PC-3 (cell line): ENCODE measurements at regions not wholly inside any gene's neighbourhood (a gene's known extent, or its start where the extent isn't known, plus 50 kb on each side); places are given as distances from the start of the nearest gene placed in this dataset.

Experiments
- ATAC-seq: fragments of 200-7000 bp; cut with Tn5 transposase; 2 replicates; pipeline ENCODE4 v1.9.1; 2020; ENCODE audit warnings: mild to moderate bottlenecking, moderate library complexity
- BruUV-seq: library from RNA; stranded (reverse); fragments of 400-500 nt; replicated peaks from 2 replicates; lab custom pipeline; 2021; lab: Mats Ljungman, UMichigan
- CTCF ChIA-PET: fragments of 300-600 bp; sonication (Branson Sonifier 250); formaldehyde crosslinking; loops from one replicate; lab custom pipeline; 2022; ENCODE audit warnings: antibody characterized with exemption; lab: Charles Lee
- POLR2A ChIA-PET: fragments of 300-600 bp; sonication (Branson Sonifier 250); formaldehyde crosslinking; loops from one replicate; lab custom pipeline; 2022; ENCODE audit warnings: antibody characterized with exemption; ENCODE audit not compliant: unreplicated experiment; lab: Charles Lee
- DNase-seq: peaks from one replicate; pipeline ENCODE4 v3.0.0-alpha.2; 2015
- H2AFZ ChIP-seq: fragments of 300-600 bp; sonication (generic); 2 replicates; pipeline ENCODE4 v1.6.0; 2016; ENCODE audit warnings: antibody characterized with exemption, low read length
- H3F3A ChIP-seq: fragments of 300-600 bp; sonication (generic); one replicate; pipeline ENCODE4 v1.6.0; 2017; ENCODE audit warnings: antibody characterized with exemption, low read length, control low read depth, mild to moderate bottlenecking; ENCODE audit not compliant: unreplicated experiment
- H3K27ac ChIP-seq: fragments of 300-600 bp; sonication (generic); 2 replicates; pipeline ENCODE4 v1.5.1; 2016; ENCODE audit warnings: mild to moderate bottlenecking, low read length
- H3K27me3 ChIP-seq: fragments of 300-600 bp; sonication (generic); 2 replicates; pipeline ENCODE4 v1.6.1; 2016; ENCODE audit warnings: low read length, mixed read lengths
- H3K36me3 ChIP-seq: fragments of 300-600 bp; sonication (generic); 2 replicates; pipeline ENCODE4 v1.6.1; 2016; ENCODE audit warnings: low read depth, mixed run types, low read length, mixed read lengths
- H3K4me1 ChIP-seq: fragments of 300-600 bp; sonication (generic); 2 replicates; pipeline ENCODE4 v1.5.1; 2016; ENCODE audit warnings: low read length; ENCODE audit not compliant: insufficient read depth
- H3K4me2 ChIP-seq: fragments of 300-600 bp; sonication (generic); 2 replicates; pipeline ENCODE4 v1.6.0; 2016; ENCODE audit warnings: low read length
- H3K4me3 ChIP-seq: fragments of 300-600 bp; sonication (generic); 2 replicates; pipeline ENCODE4 v1.5.1; 2016; ENCODE audit warnings: mild to moderate bottlenecking, low read length, mixed read lengths
- H3K79me2 ChIP-seq: fragments of 300-600 bp; sonication (generic); 2 replicates; pipeline ENCODE4 v1.6.1; 2017; ENCODE audit warnings: low read length, mixed read lengths
- H3K9ac ChIP-seq: fragments of 300-600 bp; sonication (generic); 2 replicates; pipeline ENCODE4 v1.6.0; 2016; ENCODE audit warnings: mild to moderate bottlenecking, low read length
- H3K9me2 ChIP-seq: fragments of 300-600 bp; sonication (generic); replicated peaks from 2 replicates; pipeline ENCODE4 v1.6.1; 2016; ENCODE audit warnings: mixed run types, low read length, mixed read lengths
- H3K9me3 ChIP-seq: fragments of 300-600 bp; sonication (generic); 2 replicates; pipeline ENCODE4 v1.6.1; 2016; ENCODE audit warnings: low read length, mixed read lengths
- H4K20me1 ChIP-seq: fragments of 300-600 bp; sonication (generic); 2 replicates; pipeline ENCODE4 v1.6.1; 2016; ENCODE audit warnings: low read length, mixed read lengths
- EZH2 ChIP-seq: fragments of 300-600 bp; sonication (generic); IDR thresholded peaks from one replicate; pipeline ENCODE4 v1.6.1; 2017; ENCODE audit warnings: antibody characterized with exemption, mild to moderate bottlenecking, low read length; ENCODE audit not compliant: unreplicated experiment
- EZH2phosphoT487 ChIP-seq: fragments of 300-600 bp; sonication (generic); IDR thresholded peaks from 2 replicates; pipeline ENCODE4 v1.6.1; 2018; ENCODE audit warnings: mild to moderate bottlenecking, antibody characterized with exemption, low read length, borderline replicate concordance
- intact Hi-C: fragments of 100-400 bp; cut with micrococcal nuclease; formaldehyde crosslinking; loops from 2 replicates; pipeline ENCODE4 v1.9.0; 2023
- TF ChIP-seq, protein P1 (sequence below): fragments of 300-600 bp; sonication (generic); conservative IDR thresholded peaks from 2 replicates; pipeline ENCODE4 v1.5.1; 2017; ENCODE audit warnings: antibody characterized with exemption, low read depth, mild to moderate bottlenecking, low read length

DNA sequence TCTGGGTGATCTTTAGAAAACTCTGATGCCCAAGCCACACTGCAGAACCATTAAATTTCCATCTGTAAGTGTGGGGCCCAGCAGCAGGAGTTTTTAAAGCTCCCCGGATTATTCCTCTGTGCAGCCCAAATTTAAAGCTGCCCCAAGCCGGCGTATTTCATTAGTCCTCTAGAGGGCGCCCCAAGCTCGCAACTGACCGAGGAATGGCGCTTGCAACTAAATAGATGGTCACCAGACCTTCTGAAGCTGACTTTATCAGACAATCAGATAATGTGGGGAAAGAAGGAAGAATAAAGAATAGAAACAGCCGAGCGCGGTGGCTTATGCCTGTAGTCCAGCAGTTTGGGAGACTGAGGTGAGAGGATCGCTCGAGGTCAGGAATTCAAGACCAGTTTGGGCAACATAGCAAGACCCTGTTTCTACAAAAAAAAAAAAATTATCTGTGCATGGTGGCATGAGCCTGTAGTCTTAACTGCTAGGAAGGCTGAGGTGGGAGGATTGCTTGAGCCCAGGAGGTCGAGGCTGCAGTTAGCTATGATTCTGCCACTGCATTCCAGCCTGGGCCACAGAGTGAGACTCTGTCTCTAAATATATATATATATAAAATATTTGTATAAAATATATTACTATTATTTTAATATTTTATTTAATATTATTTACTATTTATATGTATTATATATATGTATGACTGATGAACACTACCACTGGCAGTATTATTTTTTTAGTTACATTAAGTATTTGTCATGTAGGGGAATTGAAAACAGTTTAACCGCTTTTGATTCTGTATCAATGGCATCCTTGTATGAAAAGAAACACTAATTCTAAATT is 56.0 kb downstream of the OTOR start:
- H3K4me1 ChIP-seq: no peaks in the 10 kb centered on the region
- no peak overlapping the region for H3K4me3 ChIP-seq
- H3K9me2 ChIP-seq: no peaks in the 10 kb centered on the region
- H3K4me2 ChIP-seq: no peak overlapping the region
- no peak overlapping the region for H3K27ac ChIP-seq
- ATAC-seq (peak; percentile 84), DNase-seq (peak; percentile 77)
- no peak overlapping the region for H3K9ac ChIP-seq
- BruUV-seq: no TSS peak
- no peak overlapping the region for H2AFZ ChIP-seq
- no peaks in the 10 kb centered on the region for H3F3A ChIP-seq
- no peaks in the 10 kb centered on the region for H3K36me3 ChIP-seq
- H3K79me2 ChIP-seq: no peaks in the 10 kb centered on the region
- peaks cover 79% of the 10 kb centered on the region for H3K27me3 ChIP-seq
- CTCF ChIA-PET: interaction anchor here (0.7 to 1.1 kb wide), 4 partner anchors 18 to 1965 kb away, joined by 4 to 22 read pairs (median 6); no protein-coding TSS in a partner anchor
- intact Hi-C loops: loop anchor here (10.0 kb wide), 1 partner anchor 481 kb away; no protein-coding TSS in a partner anchor
- TF ChIP-seq EZH2phosphoT487: no peak
- TF ChIP-seq EZH2: no peak
- TF ChIP-seq, protein P1, sequence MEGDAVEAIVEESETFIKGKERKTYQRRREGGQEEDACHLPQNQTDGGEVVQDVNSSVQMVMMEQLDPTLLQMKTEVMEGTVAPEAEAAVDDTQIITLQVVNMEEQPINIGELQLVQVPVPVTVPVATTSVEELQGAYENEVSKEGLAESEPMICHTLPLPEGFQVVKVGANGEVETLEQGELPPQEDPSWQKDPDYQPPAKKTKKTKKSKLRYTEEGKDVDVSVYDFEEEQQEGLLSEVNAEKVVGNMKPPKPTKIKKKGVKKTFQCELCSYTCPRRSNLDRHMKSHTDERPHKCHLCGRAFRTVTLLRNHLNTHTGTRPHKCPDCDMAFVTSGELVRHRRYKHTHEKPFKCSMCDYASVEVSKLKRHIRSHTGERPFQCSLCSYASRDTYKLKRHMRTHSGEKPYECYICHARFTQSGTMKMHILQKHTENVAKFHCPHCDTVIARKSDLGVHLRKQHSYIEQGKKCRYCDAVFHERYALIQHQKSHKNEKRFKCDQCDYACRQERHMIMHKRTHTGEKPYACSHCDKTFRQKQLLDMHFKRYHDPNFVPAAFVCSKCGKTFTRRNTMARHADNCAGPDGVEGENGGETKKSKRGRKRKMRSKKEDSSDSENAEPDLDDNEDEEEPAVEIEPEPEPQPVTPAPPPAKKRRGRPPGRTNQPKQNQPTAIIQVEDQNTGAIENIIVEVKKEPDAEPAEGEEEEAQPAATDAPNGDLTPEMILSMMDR: peak; percentile 97
- POLR2A ChIA-PET: no interaction called here
- no peaks in the 10 kb centered on the region for H4K20me1 ChIP-seq
- no peaks in the 10 kb centered on the region for H3K9me3 ChIP-seq

DNA sequence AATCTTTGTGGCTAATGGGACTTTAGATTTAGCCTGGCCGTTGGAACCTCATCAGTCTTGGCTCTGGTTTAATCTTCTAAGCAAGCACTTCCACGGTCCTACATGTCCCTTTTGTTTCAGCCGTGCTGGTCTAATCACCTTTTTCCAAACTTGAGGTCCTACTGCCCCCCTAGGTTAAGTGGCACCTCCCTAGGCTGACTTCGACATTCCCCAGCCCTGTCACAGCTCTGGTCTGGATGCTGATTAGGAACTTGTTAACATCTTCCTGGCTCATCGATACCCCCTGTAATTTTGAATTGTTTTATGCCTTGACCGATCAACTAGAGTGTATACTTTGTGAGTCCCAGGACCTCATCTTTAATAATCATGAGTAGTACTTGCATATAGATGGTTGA is 56.6 kb downstream of the OTOR start:
- POLR2A ChIA-PET: no interaction called here
- Histone ChIP-seq H3K36me3 (no peaks in the 10 kb centered on the region), H3K27me3 (peaks cover 79% of the 10 kb centered on the region), H3K79me2 (no peaks in the 10 kb centered on the region), H3K9me2 (no peaks in the 10 kb centered on the region), H4K20me1 (no peaks in the 10 kb centered on the region), H3K27ac (no peak overlapping the region), H2AFZ (no peak overlapping the region), H3K9ac (no peak overlapping the region), H3K4me3 (no peak overlapping the region), H3K9me3 (no peaks in the 10 kb centered on the region), H3F3A (no peaks in the 10 kb centered on the region), H3K4me1 (no peaks in the 10 kb centered on the region), H3K4me2 (no peak overlapping the region)
- BruUV-seq: no TSS peak
- DNase-seq: no peak
- no peak for ATAC-seq
- TF ChIP-seq, protein P1: no peak
- no peak for TF ChIP-seq EZH2
- TF ChIP-seq EZH2phosphoT487: no peak
- intact Hi-C loops: loop anchor here (10.0 kb wide), 1 partner anchor 480 kb away; no protein-coding TSS in a partner anchor
- CTCF ChIA-PET: interaction anchor here (0.7 kb wide), 1 partner anchor 631 kb away, joined by 4 read pairs; no protein-coding TSS in a partner anchor

DNA sequence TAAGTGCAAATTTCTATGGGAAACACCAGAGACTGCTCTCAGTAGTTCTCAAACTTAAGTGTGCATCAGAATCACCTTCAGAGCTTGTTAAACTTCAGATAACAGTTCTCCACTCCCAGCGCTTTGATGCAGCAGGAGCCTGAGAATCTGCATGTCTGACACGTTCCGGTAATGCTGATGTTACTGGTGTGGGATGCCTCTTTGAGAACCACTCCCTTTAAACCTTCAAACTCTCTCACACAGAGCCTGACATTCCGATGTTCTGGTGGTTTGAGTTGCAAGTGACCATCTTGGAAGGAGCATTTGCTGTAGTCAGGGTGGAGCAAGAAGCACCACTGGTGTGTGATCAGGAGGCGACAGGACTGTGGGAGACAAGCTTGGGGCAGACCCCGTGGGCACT is 57.9 kb downstream of the OTOR start:
- Histone ChIP-seq H3K9me2 (no peaks in the 10 kb centered on the region), H4K20me1 (no peaks in the 10 kb centered on the region), H3K4me1 (no peaks in the 10 kb centered on the region; the same call in 1 of the 2 replicates), H3K9ac (no peak overlapping the region), H3K4me2 (no peak overlapping the region), H3F3A (no peaks in the 10 kb centered on the region), H3K27me3 (peaks cover 68% of the 10 kb centered on the region), H3K9me3 (no peaks in the 10 kb centered on the region), H3K27ac (no peak overlapping the region), H3K79me2 (no peaks in the 10 kb centered on the region), H3K36me3 (no peaks in the 10 kb centered on the region), H2AFZ (no peak overlapping the region), H3K4me3 (no peak overlapping the region)
- ChIA-PET CTCF (no interaction called here), POLR2A (no interaction called here)
- DNase-seq (no peak), ATAC-seq (no peak)
- TF ChIP-seq EZH2phosphoT487 (no peak), EZH2 (no peak)
- TF ChIP-seq, protein P1: no peak
- no TSS peak for BruUV-seq
- intact Hi-C loops: loop anchor here (10.0 kb wide), 1 partner anchor 479 kb away; no protein-coding TSS in a partner anchor
